WERI-Rb-1 (cell line): ENCODE measurements at regions not wholly inside any gene's neighbourhood (a gene's known extent, or its start where the extent isn't known, plus 50 kb on each side); places are given as distances from the start of the nearest gene placed in this dataset.

Source experiments
- DNase-seq: peaks from one replicate; pipeline ENCODE4 v3.0.0-alpha.2; 2020
- H3K27ac ChIP-seq: fragments of 250-450 bp; sonication (Bioruptor Pico); 2 replicates; pipeline ENCODE4 v1.5.1; 2020; ENCODE audit warnings: mild to moderate bottlenecking, moderate library complexity
- H3K27me3 ChIP-seq: fragments of 250-450 bp; sonication (Bioruptor Pico); 2 replicates; pipeline ENCODE4 v1.5.1; 2021; ENCODE audit warnings: mild to moderate bottlenecking, low read depth, moderate library complexity; ENCODE audit not compliant: insufficient read depth, severe bottlenecking
- H3K36me3 ChIP-seq: fragments of 250-450 bp; sonication (Bioruptor Pico); 2 replicates; pipeline ENCODE4 v1.5.1; 2020; ENCODE audit warnings: mild to moderate bottlenecking, moderate library complexity
- H3K4me3 ChIP-seq: 2 replicates; pipeline ENCODE4 v1.5.1; 2011; ENCODE audit warnings: low read depth, mild to moderate bottlenecking, control low read depth, low read length
- H3K9me3 ChIP-seq: fragments of 250-450 bp; sonication (Bioruptor Pico); 2 replicates; pipeline ENCODE4 v1.5.1; 2021; ENCODE audit warnings: mild to moderate bottlenecking, moderate library complexity; ENCODE audit not compliant: severe bottlenecking
- CTCF ChIP-seq: IDR thresholded peaks from 2 replicates; pipeline ENCODE4 v1.5.1; 2011; ENCODE audit warnings: low read depth, mild to moderate bottlenecking, control low read depth, inconsistent platforms, low read length

- H3K36me3 ChIP-seq = no peaks in the 10 kb centered on the region
- H3K27me3 ChIP-seq = no peaks in the 10 kb centered on the region
- no peak overlapping the region for H3K4me3 ChIP-seq
- TF ChIP-seq CTCF = no peak
- no peak for DNase-seq
- H3K27ac ChIP-seq = no peak overlapping the region
- H3K9me3 ChIP-seq = no peaks in the 10 kb centered on the region
Observed at GRCh38 chr3:1632128-1632527, 466.5 kb upstream of the CNTN4 start.

GRCh38 chr3:1661839-1662238 lies 436.8 kb upstream of the CNTN4 start:
- no peak for TF ChIP-seq CTCF
- Histone ChIP-seq H3K27me3 (no peaks in the 10 kb centered on the region), H3K4me3 (no peak overlapping the region), H3K36me3 (no peaks in the 10 kb centered on the region), H3K9me3 (no peaks in the 10 kb centered on the region), H3K27ac (no peak overlapping the region)
- no peak for DNase-seq

- no peak for DNase-seq
- H3K4me3 ChIP-seq = no peak overlapping the region
Observed at GRCh38 chr3:1664266-1664665, 434.4 kb upstream of the CNTN4 start.

GRCh38 chr3:1666865-1667264 lies 431.8 kb upstream of the CNTN4 start:
- no peak for DNase-seq
- Histone ChIP-seq H3K4me3 (no peak overlapping the region), H3K27ac (no peak overlapping the region), H3K27me3 (no peaks in the 10 kb centered on the region), H3K36me3 (no peaks in the 10 kb centered on the region), H3K9me3 (no peaks in the 10 kb centered on the region)
- TF ChIP-seq CTCF = no peak

More at GRCh38 chr3:1664266-1664665, 434.4 kb upstream of the CNTN4 start:
- H3K27me3 ChIP-seq = no peaks in the 10 kb centered on the region
- H3K27ac ChIP-seq = no peak overlapping the region
- H3K36me3 ChIP-seq = no peaks in the 10 kb centered on the region
- no peaks in the 10 kb centered on the region for H3K9me3 ChIP-seq
- TF ChIP-seq CTCF = no peak

- no peak overlapping the region for H3K27ac ChIP-seq
- no peaks in the 10 kb centered on the region for H3K27me3 ChIP-seq
- no peak overlapping the region for H3K4me3 ChIP-seq
- H3K9me3 ChIP-seq = no peaks in the 10 kb centered on the region
- no peaks in the 10 kb centered on the region for H3K36me3 ChIP-seq
- no peak for DNase-seq
- TF ChIP-seq CTCF = no peak
Observed at GRCh38 chr3:1677576-1678156, 421.0 kb upstream of the CNTN4 start.

GRCh38 chr3:1692428-1692827 lies 406.2 kb upstream of the CNTN4 start:
- Histone ChIP-seq H3K27ac (no peak overlapping the region), H3K36me3 (no peaks in the 10 kb centered on the region), H3K4me3 (no peak overlapping the region), H3K9me3 (no peaks in the 10 kb centered on the region), H3K27me3 (no peaks in the 10 kb centered on the region)
- DNase-seq = no peak
- TF ChIP-seq CTCF = no peak
